ENCODE measurements at regions not wholly inside any gene's neighbourhood (a gene's known extent, or its start where the extent isn't known, plus 50 kb on each side); places are given as distances from the start of the nearest gene placed in this dataset.

GRCh38 chr16:9406038-9406712 is 314.7 kb downstream of the HAPSTR1 start:
- no peak for FAIRE-seq

DNA sequence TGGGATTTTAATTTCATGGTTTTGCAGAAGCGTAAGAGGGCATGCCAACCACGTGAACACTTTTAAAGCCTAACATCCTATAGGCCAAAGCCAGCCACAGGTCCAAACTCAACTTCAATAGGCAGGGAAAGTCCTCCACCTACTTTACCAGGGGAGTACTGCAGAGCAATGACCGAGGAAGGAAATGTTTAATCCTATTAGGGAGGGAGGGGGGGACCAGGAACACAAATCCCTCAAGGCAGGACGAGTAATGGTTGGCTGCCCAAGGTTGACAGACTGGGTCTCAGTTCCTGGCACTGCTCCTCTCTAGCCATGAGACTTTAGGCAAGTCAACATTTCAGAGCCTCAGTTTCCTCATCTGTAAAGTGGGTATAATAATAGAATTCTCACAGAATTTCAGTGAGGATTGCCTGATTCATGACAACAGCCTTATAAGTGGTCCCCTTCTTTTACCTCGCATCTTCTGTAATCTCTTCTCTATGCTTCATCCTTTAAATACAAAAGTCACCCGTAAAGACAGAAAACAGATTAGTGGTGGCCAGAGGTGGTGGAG is 315.8 kb downstream of the HAPSTR1 start:
- no peak for DNase-seq (ENCODE audit: insufficient read length, low spot score)
- FAIRE-seq: no peak

More at GRCh38 chr16:9406038-9406712, 314.7 kb downstream of the HAPSTR1 start:
- DNase-seq (ENCODE audit: insufficient read length, low spot score): no peak

- DNase-seq (ENCODE audit: insufficient read length, low spot score) (no peak), FAIRE-seq (no peak)
Observed at GRCh38 chr16:9408297-9408878, 316.9 kb downstream of the HAPSTR1 start.

DNA sequence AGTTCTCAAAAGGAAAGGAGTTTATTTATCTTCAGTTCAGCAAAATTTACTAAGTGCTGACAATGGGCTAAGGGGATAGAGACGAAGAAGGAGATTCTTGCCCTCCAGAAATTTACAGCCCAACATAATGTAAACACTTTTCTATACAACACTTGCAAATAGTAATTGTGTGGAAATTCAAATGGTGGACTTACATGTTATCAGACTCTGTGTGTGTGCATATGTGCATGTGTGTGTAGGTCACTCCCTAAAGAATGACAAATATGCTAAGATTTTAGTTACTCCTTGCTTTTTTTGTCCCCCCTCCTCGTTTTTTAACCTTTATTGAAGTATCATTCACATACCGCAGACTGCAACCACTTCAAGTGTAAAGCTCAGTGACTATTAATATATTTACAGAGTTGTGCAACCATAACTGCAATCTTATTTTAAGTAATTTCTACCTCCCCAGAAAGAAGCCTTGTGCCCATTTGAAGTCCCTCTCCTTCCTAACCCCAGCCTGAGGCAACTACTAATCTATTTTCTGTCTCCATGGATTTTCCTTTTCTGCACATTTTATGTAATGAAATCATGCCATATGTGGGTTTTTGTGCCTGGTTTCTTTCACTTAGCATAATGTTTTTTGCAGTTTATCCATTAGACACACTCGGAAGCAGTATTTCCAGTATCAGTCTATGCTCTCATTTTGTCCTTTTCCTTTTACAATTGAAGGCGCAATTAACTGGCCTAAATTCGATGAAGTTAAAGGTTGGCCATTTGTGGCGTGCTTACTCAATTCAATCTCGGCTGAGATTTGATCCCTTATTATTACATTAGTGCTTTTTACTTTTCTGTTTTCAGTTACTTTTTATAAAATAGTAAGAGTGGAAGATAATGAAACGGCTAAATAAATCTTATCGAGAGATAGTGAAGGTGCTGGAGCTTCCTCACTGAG is 318.4 kb downstream of the HAPSTR1 start:
- FAIRE-seq: no peak
- no peak for DNase-seq (ENCODE audit: insufficient read length, low spot score)

GRCh38 chr16:9411426-9411825 is 320.0 kb downstream of the HAPSTR1 start:
- no peak for FAIRE-seq
- DNase-seq (ENCODE audit: insufficient read length, low spot score): no peak

- FAIRE-seq (no peak), DNase-seq (ENCODE audit: insufficient read length, low spot score) (no peak)
Observed at GRCh38 chr16:9412031-9412914, 320.8 kb downstream of the HAPSTR1 start.

GRCh38 chr16:9412915-9413264 is 321.4 kb downstream of the HAPSTR1 start:
- FAIRE-seq (no peak), DNase-seq (ENCODE audit: insufficient read length, low spot score) (no peak)

GRCh38 chr16:9415545-9415944 is 324.1 kb downstream of the HAPSTR1 start:
- DNase-seq (ENCODE audit: insufficient read length, low spot score): no peak
- FAIRE-seq: no peak

DNA sequence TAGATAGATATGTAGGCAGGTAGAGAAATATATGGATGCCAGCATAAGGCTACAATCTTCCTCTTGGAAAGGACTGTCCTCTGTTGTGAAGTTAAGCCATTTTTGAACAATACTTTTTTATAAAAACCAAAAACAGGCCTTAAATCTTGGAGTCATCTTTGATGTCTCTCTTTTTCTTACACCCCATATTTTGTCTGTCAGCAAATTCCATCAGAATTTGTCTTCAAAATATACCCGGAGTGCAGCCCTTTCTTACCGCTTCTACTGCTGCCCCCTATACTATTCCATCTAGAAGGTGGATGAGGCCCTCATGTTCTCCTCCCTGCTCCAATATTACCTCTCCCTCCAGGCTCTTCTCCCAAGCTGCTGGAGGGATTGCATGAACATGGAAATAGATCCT is 326.5 kb downstream of the HAPSTR1 start:
- no peak for FAIRE-seq
- DNase-seq (ENCODE audit: insufficient read length, low spot score): no peak

- no peak for DNase-seq (ENCODE audit: insufficient read length, low spot score)
- no peak for FAIRE-seq
Observed at GRCh38 chr16:9419161-9419560, 327.7 kb downstream of the HAPSTR1 start.

DNA sequence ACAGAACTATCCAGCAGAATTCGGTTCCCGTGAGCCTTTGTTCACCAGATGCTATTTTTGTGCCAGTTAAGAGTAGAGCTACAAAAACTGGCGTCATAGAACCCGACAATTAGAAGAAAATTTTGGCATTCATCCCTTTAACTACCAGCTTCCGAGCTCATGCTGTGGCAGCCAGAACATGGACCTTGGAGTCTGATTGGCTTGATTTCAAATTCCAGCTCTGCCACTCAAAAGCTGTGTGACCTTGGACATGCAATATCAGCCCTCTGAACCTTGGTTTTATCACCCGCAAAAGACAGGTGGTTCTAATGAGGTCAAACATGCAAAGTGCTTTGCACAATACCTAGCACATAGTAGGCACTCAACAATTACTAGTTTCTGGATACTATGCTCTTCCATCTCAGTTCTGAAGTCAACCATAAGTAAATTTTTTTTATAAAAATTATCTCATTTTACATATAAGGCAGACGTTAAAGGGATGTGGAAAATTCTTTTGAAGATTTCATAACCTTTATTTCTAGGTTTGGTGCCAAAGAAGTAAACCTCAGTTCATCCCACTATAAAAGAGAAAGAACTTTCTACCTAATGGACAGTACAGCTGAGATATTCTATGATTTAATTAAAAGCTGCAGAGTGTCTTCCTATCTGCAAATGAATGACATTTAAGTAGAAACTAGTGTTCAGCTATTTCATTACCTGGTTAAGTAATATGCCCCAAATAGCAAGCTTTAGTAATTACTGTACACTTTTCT is 331.5 kb downstream of the HAPSTR1 start:
- DNase-seq (ENCODE audit: insufficient read length, low spot score) (no peak), FAIRE-seq (no peak)

DNA sequence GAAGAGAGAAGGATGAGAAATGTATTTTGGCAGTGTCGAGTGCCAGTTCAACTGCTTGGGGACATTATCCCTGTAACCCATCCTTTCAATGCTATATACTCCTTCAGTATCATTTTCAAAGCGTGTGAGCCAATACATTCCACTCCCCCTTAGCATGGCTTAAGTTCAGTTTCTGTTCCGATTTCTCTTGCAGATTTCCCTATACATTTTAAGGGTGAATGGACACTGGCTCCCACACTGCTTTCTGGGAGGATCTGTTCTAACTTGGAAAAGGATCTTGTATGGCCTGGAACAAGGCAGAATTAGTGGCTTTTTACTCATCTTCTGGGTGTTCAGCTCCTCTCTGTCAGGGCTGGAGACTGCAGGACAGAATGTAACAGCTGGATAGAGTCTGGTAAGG is 333.8 kb downstream of the HAPSTR1 start:
- DNase-seq (ENCODE audit: insufficient read length, low spot score) (no peak), FAIRE-seq (no peak)

DNA sequence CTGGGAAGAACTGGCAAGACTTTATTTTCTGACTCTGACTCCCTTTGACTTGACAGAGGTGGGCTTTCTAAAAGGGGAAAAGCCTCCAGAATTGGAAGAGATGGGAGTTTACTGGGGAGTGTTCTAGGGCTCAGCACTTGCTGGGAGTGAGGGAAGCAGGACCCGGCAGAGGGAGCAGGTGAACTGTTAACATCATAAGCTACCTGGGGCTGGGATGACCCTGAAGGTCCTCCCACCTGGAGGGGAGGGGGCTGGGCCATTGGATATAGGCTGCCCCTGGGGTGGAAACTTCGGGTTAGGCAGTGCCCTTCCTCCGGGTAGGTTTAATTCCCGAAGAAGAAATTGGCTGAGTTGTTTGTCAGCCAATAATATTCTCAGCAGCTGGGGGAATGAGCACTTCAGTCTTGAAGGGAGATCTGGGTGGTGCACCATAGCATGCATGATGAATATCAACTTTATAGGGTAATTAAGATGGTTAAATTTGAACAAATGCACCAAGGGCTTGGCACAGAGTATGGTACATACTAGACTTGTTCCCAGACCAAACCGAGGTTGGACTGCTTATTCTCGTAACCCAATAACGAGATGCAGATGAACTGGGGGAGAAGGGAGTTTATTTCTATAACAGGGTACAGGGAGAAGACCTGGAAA is 337.0 kb downstream of the HAPSTR1 start:
- DNase-seq (ENCODE audit: insufficient read length, low spot score) (no peak), FAIRE-seq (no peak)

- DNase-seq (ENCODE audit: insufficient read length, low spot score) (no peak), FAIRE-seq (no peak)
Observed at GRCh38 chr16:9429646-9430330, 338.3 kb downstream of the HAPSTR1 start.

DNA sequence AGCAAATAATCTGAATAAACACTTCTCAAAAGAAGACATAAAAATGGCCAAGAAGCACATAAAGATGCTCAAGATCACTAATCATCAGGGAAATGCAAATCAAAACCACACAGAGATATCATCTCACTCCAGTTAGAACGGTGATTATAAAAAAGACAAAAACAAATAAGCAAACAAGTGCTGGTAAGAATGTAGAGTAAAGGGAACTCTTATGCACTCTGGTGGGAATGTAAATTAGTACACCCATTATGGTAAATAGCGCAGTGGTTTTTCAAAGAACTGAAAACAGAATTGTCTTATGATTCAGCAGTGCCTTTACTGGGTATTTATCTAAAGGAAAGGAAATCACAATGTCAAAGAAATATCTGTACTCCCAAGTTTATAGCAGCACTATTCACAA is 343.2 kb downstream of the HAPSTR1 start:
- FAIRE-seq: no peak
- no peak for DNase-seq (ENCODE audit: insufficient read length, low spot score)

- DNase-seq (ENCODE audit: insufficient read length, low spot score) (no peak), FAIRE-seq (no peak)
Observed at GRCh38 chr16:9436175-9436574, 344.7 kb downstream of the HAPSTR1 start.

DNA sequence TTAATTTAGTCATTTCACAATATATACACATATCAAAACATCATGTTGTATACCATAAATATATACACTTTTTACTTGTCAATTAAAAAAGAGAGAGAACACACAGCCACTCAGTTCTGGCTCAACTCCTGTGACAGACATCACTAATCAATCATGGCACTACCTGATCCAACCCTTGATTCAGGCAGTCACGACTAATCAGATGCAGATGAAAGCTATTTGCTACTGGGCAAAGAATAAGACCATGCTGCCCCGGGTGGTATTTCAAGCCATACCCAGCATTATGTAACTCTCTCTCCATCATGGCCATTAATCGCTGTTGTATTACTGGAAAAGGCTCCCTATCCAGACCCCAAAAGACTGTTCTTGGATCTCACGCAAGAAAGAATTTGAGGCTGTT is 345.7 kb downstream of the HAPSTR1 start:
- no peak for FAIRE-seq
- DNase-seq (ENCODE audit: insufficient read length, low spot score): no peak

- FAIRE-seq (no peak), DNase-seq (ENCODE audit: insufficient read length, low spot score) (no peak)
Observed at GRCh38 chr16:9438991-9439390, 347.5 kb downstream of the HAPSTR1 start.

- no peak for FAIRE-seq
Observed at GRCh38 chr16:9441012-9441411, 349.6 kb downstream of the HAPSTR1 start.

More at GRCh38 chr16:9441012-9441411, 349.6 kb downstream of the HAPSTR1 start:
- no peak for DNase-seq (ENCODE audit: insufficient read length, low spot score)
